ENCODE measurements at regions not wholly inside any gene's neighbourhood (a gene's known extent, or its start where the extent isn't known, plus 50 kb on each side); places are given as distances from the start of the nearest gene placed in this dataset.
"Not testable (repeated sequence)": the region's sequence is repeated elsewhere in the genome, so short reads cannot be mapped to it uniquely, and the experiment has no call there.

- FAIRE-seq (no peak), DNase-seq (ENCODE audit: insufficient read length, low spot score) (no peak)
Measured at GRCh38 chr9:36463467-36463866, 63.4 kb upstream of the RNF38 start.

DNA sequence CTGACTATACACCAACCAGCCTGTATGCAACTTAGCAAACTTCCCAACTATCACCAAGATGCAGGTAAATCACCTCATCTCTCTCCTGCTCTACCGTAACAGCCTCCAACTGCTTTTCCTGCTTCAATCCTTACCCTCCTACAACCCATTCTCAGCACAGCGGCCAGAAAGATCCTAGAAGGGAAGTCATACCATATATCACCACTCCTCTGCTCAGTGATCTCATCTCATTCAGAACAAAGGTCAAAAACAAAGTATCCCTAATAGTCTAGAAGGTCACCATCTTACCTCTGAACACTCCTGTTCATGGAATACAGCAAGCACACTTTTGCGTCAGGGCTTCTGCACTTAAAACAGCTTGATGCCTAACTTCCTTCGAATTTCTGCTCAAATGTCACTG, 62.2 kb upstream of the RNF38 start:
- DNase-seq (ENCODE audit: insufficient read length, low spot score): no peak
- FAIRE-seq: no peak

- no peak for FAIRE-seq
- DNase-seq (ENCODE audit: insufficient read length, low spot score): no peak
Measured at GRCh38 chr9:36461323-36461722, 61.3 kb upstream of the RNF38 start.

- peak; percentile 82 for FAIRE-seq
- not testable (repeated sequence) for DNase-seq (ENCODE audit: insufficient read length, low spot score)
Measured at GRCh38 chr9:36458430-36458915, 58.4 kb upstream of the RNF38 start.

DNA sequence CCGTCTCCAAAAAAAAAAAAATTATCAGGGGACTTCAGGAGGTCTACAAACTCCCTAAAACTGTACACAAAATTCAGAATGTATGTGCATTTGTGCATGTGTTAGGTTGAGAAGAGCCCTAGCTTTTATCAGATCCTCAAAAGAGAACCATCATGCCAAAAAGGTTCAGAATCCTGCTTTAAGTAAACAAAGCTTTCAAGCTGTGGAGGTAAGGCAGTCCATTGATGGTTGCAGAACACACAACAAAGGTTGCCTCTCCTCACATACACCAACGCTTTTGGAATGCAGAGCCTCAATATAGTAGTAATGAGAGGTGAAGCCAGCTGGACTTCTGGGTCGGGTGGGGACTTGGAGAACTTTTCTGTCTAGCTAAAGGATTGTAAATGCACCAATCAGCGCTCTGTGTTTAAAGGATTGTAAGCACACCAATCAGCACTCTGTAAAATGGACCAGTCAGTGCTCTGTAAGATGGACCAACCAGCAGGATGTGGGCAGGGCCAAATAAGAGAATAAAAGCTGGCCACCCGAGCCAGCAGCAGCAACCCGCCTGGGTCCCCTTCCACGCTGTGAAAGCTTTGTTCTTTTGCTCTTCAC, 57.9 kb upstream of the RNF38 start:
- FAIRE-seq (no peak), DNase-seq (ENCODE audit: insufficient read length, low spot score) (no peak)

DNA sequence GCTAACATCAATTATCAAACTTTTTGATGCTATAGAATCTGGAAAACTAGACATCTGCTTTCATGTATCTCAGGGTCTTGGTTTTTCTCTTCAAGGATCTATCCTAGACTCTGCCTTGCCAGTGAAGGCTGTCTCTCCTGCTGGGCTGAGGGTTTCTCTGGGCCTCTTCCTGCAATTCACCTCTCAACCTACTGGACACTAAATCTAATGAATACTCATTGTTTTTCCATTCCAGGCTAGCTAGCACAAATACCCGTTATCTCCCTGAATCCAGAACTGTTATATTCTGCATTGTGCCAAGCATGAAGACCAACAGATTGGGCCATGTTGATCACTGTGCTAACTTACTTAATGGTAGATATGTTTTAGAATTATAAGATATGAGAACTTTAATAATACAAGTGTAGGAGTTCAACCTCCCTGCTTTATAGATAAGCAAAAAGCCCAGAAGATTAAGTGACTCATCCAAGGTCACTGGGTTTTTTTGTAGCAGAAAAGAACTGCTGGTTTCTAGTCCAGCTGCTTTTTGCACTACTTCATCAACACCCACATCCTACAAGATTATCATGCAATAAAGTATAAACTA, 56.5 kb upstream of the RNF38 start:
- FAIRE-seq (no peak), DNase-seq (ENCODE audit: insufficient read length, low spot score) (no peak)

DNA sequence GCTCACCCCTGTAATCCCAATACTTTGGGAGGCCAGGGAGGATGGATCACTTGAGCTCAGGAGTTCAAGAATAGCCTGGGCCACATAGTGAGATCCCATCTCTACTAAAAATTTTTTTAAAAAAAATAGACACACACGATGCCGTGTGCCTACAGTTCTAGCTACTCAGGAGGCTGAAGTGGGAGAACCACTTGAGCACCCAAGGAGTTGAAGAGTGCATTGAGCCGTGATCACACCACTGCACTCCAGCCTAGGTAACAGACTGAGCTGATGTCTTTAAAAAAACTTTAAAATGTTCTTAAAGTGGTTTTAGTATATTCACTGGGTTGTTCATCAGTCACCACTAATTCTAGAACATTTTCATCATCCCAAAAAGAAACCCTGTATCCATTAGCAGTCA, 51.9 kb upstream of the RNF38 start:
- no peak for DNase-seq (ENCODE audit: insufficient read length, low spot score)
- FAIRE-seq: no peak

DNA sequence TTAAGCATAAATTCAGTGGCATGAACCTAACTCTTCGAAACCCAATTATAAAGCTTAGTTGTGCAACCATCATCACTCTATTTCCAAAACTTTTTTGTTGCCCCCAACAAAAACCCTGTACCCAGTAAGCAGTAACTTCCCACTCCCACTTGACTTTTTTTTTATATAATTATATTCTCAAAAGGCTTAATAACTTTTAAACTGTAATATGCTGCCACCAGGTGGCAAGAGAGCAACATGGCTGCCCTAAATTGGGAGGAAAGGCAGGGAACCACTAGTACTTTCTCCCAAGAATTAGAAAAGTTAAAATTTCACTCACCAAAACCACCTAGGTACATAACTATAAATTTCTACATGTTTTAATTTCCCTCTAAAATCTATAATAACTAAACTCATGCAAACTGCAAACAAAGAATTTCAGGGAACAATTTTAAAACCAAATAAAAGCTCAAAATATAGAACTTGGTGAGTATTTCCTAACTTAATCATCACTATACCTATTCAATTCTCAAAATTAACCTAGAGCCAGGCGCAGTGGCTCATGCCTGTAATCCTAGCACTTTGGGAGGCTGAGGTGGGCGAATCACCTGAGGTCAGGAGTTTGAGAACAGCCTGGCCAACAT, 50.2 kb upstream of the RNF38 start:
- FAIRE-seq (peak; percentile 75), DNase-seq (ENCODE audit: insufficient read length, low spot score) (no peak)
